Parathyroid adenoma (tissue), 2 donors: ENCODE measurements at regions not wholly inside any gene's neighbourhood (a gene's known extent, or its start where the extent isn't known, plus 50 kb on each side); places are given as distances from the start of the nearest gene placed in this dataset.

Experiments
- H2AFZ ChIP-seq: fragments of 300-600 bp; sonication (generic); one replicate; pipeline ENCODE4 v1.7.0; 2017; ENCODE audit warnings: antibody characterized with exemption, mild to moderate bottlenecking
- H3K27ac ChIP-seq: fragments of 300-600 bp; sonication (generic); one replicate; pipeline ENCODE4 v1.7.0; 2017
- H3K27me3 ChIP-seq: fragments of 300-600 bp; sonication (generic); one replicate; pipeline ENCODE4 v1.7.0; 2017; ENCODE audit warnings: low read length; ENCODE audit not compliant: control insufficient read depth, insufficient read depth
- H3K36me3 ChIP-seq: fragments of 300-600 bp; sonication (generic); one replicate; pipeline ENCODE4 v1.7.0; 2017; ENCODE audit warnings: low read length; ENCODE audit not compliant: control insufficient read depth, insufficient read depth
- H3K4me1 ChIP-seq: fragments of 300-600 bp; sonication (generic); one replicate; pipeline ENCODE4 v1.7.0; 2017; ENCODE audit warnings: control low read depth
- H3K4me2 ChIP-seq: fragments of 300-600 bp; sonication (generic); one replicate; pipeline ENCODE4 v1.7.0; 2017; ENCODE audit warnings: low read length
- H3K4me3 ChIP-seq: fragments of 300-600 bp; sonication (generic); one replicate; pipeline ENCODE4 v1.7.0; 2017; ENCODE audit warnings: low read depth, low read length
- H3K79me2 ChIP-seq: fragments of 300-600 bp; sonication (generic); one replicate; pipeline ENCODE4 v1.7.0; 2017; ENCODE audit warnings: control low read depth
- H3K9ac ChIP-seq: fragments of 300-600 bp; sonication (generic); one replicate; pipeline ENCODE4 v1.7.0; 2017; ENCODE audit warnings: mild to moderate bottlenecking
- H3K9me3 ChIP-seq: fragments of 300-600 bp; sonication (generic); one replicate; pipeline ENCODE4 v1.7.0; 2017; ENCODE audit warnings: low read length; ENCODE audit not compliant: control insufficient read depth
- CTCF ChIP-seq: fragments of 300-600 bp; sonication (generic); IDR thresholded peaks from one replicate; pipeline ENCODE4 v1.7.0; 2017; ENCODE audit warnings: antibody characterized with exemption, mild to moderate bottlenecking
- donor health status: primary hyperparathyroidism.

GRCh38 chr9:32322622-32323021 lies 61.8 kb upstream of the ACO1 start:
- no peak overlapping the region for H3K4me2 ChIP-seq
- H3K9me3 ChIP-seq: no peaks in the 10 kb centered on the region
- H3K79me2 ChIP-seq: no peaks in the 10 kb centered on the region
- no peak overlapping the region for H3K4me3 ChIP-seq
- H3K4me1 ChIP-seq: no peaks in the 10 kb centered on the region
- H3K27me3 ChIP-seq: no peaks in the 10 kb centered on the region
- H3K27ac ChIP-seq: no peak overlapping the region
- TF ChIP-seq CTCF: no peak
- no peak overlapping the region for H3K9ac ChIP-seq
- H2AFZ ChIP-seq: no peak overlapping the region
- no peaks in the 10 kb centered on the region for H3K36me3 ChIP-seq

GRCh38 chr9:32326146-32326545 lies 58.3 kb upstream of the ACO1 start:
- Histone ChIP-seq H2AFZ (no peak overlapping the region), H3K9me3 (no peaks in the 10 kb centered on the region), H3K27me3 (no peaks in the 10 kb centered on the region), H3K9ac (no peak overlapping the region), H3K4me3 (no peak overlapping the region), H3K27ac (no peak overlapping the region), H3K4me1 (no peaks in the 10 kb centered on the region), H3K36me3 (no peaks in the 10 kb centered on the region), H3K79me2 (no peaks in the 10 kb centered on the region), H3K4me2 (no peak overlapping the region)
- TF ChIP-seq CTCF: no peak

- no peak overlapping the region for H3K27ac ChIP-seq
- no peak for TF ChIP-seq CTCF
Measured at GRCh38 chr9:32331240-32331639, 53.2 kb upstream of the ACO1 start.

GRCh38 chr9:32334112-32334511 lies 50.3 kb upstream of the ACO1 start:
- H3K27ac ChIP-seq: no peak overlapping the region
- H3K9me3 ChIP-seq: no peaks in the 10 kb centered on the region
- no peak for TF ChIP-seq CTCF
- no peaks in the 10 kb centered on the region for H3K79me2 ChIP-seq
- H3K9ac ChIP-seq: no peak overlapping the region
- no peak overlapping the region for H2AFZ ChIP-seq
- H3K4me1 ChIP-seq: no peaks in the 10 kb centered on the region
- no peak overlapping the region for H3K4me2 ChIP-seq
- no peak overlapping the region for H3K4me3 ChIP-seq
- H3K36me3 ChIP-seq: no peaks in the 10 kb centered on the region
- no peaks in the 10 kb centered on the region for H3K27me3 ChIP-seq

More at GRCh38 chr9:32331240-32331639, 53.2 kb upstream of the ACO1 start:
- Histone ChIP-seq H2AFZ (no peak overlapping the region), H3K9me3 (no peaks in the 10 kb centered on the region), H3K4me1 (no peaks in the 10 kb centered on the region), H3K4me3 (no peak overlapping the region), H3K9ac (no peak overlapping the region), H3K27me3 (no peaks in the 10 kb centered on the region), H3K4me2 (no peak overlapping the region), H3K36me3 (no peaks in the 10 kb centered on the region), H3K79me2 (no peaks in the 10 kb centered on the region)
